HCT116 (cell line): ENCODE measurements at regions not wholly inside any gene's neighbourhood (a gene's known extent, or its start where the extent isn't known, plus 50 kb on each side); places are given as distances from the start of the nearest gene placed in this dataset.

Experiments used
- ATAC-seq: fragments of 200-7000 bp; cut with Tn5 transposase; 2 replicates; pipeline ENCODE4 v1.9.1; 2020; ENCODE audit warnings: mild to moderate bottlenecking, moderate library complexity
- BruUV-seq: library from RNA; stranded (reverse); fragments of 400-500 nt; replicated peaks from 2 replicates; lab custom pipeline; 2021; lab: Mats Ljungman, UMichigan
- CTCF ChIA-PET: fragments of 300-600 bp; sonication (Branson Sonifier 250); formaldehyde crosslinking; loops from one replicate; lab custom pipeline; 2021; ENCODE audit warnings: antibody characterized with exemption; lab: Charles Lee
- POLR2A ChIA-PET: fragments of 300-600, 350-600 bp; sonication (Branson Sonifier 250); formaldehyde crosslinking; loops from one replicate; lab custom pipeline; 2021; ENCODE audit warnings: antibody characterized with exemption; lab: Charles Lee
- RAD21 ChIA-PET, 2 experiments: fragments of 300-600 bp; sonication (Branson Sonifier 250); formaldehyde crosslinking; loops; one replicate each; lab custom pipeline; 2023; ENCODE audit warnings: low total read pairs in 2 of 2; ENCODE audit not compliant: uncharacterized antibody in 2 of 2, unreplicated experiment in 2 of 2, low non-redundant PET in 1 of 2; lab: Charles Lee
- DNase-seq: peaks from one replicate; pipeline ENCODE4 v3.0.0-alpha.2; 2010; ENCODE audit warnings: low read depth, low spot score
- H2AFZ ChIP-seq: fragments of 200-600 bp; shearing (Covaris generic), sonication (generic); 2 replicates; pipeline ENCODE4 v1.6.1; 2017; ENCODE audit warnings: low read depth, mixed run types, mixed read lengths, antibody characterized with exemption, low read length; ENCODE audit not compliant: poor library complexity, severe bottlenecking
- H3K27ac ChIP-seq: 2 replicates; pipeline ENCODE4 v1.5.1; 2012; ENCODE audit warnings: low read depth, low read length
- H3K27me3 ChIP-seq: fragments of 200-600 bp; sonication (generic); 2 replicates; pipeline ENCODE4 v1.6.1; 2016; ENCODE audit warnings: mixed run types, low read length, mixed read lengths; ENCODE audit not compliant: insufficient read depth
- H3K36me3 ChIP-seq, 2 experiments: fragments of 200-500 bp in 1 of 2; fragments of 200-600 bp in 1 of 2; sonication (Bioruptor generic) in 1 of 2; sonication (generic) in 1 of 2; 2 replicates each; pipeline versions ENCODE4 v1.5.1 to v1.6.1; 2014 to 2016; ENCODE audit warnings: low read length in 2 of 2, inconsistent platforms in 1 of 2, mixed read lengths in 1 of 2, mixed run types in 1 of 2; ENCODE audit not compliant: insufficient read depth in 2 of 2, control insufficient read depth in 1 of 2
- H3K4me1 ChIP-seq, 2 experiments: fragments of 200-600 bp in 1 of 2; sonication (generic) in 1 of 2; 2 replicates each; pipeline versions ENCODE4 v1.5.1 to v1.6.1; 2012 to 2017; ENCODE audit warnings: low read length in 2 of 2, inconsistent platforms in 1 of 2, mild to moderate bottlenecking in 1 of 2, mixed read lengths in 1 of 2, mixed run types in 1 of 2, moderate library complexity in 1 of 2; ENCODE audit not compliant: insufficient read depth in 2 of 2, control insufficient read depth in 1 of 2
- H3K4me2 ChIP-seq: fragments of 200-600 bp; sonication (generic); 2 replicates; pipeline ENCODE4 v1.6.1; 2017; ENCODE audit warnings: mixed run types, low read length, mixed read lengths
- H3K4me3 ChIP-seq, 2 experiments: fragments of 200-600 bp in 1 of 2; sonication (generic) in 1 of 2; replicated peaks in 1 of 2; 2 replicates each; pipeline ENCODE4 v1.5.1; 2011 to 2016; ENCODE audit warnings: low read length in 2 of 2, control low read depth in 1 of 2, low read depth in 1 of 2, mild to moderate bottlenecking in 1 of 2, mixed read lengths in 1 of 2, mixed run types in 1 of 2
- H3K79me2 ChIP-seq: fragments of 200-600 bp; sonication (generic); 2 replicates; pipeline ENCODE4 v1.6.1; 2017; ENCODE audit warnings: mild to moderate bottlenecking, mixed run types, low read length, moderate library complexity, mixed read lengths; ENCODE audit not compliant: insufficient read depth
- H3K9ac ChIP-seq: fragments of 200-600 bp; sonication (generic); 2 replicates; pipeline ENCODE4 v1.6.1; 2016; ENCODE audit warnings: low read length, mixed read lengths
- H3K9me2 ChIP-seq: fragments of 200-600 bp; sonication (generic), shearing (Covaris generic); 2 replicates; pipeline ENCODE4 v1.6.1; 2017; ENCODE audit warnings: mixed run types, mild to moderate bottlenecking, moderate library complexity; ENCODE audit not compliant: insufficient read depth
- H3K9me3 ChIP-seq, 2 experiments: fragments of 200-500 bp in 1 of 2; fragments of 200-600 bp in 1 of 2; sonication (Bioruptor generic) in 1 of 2; sonication (generic) in 1 of 2; 2 replicates each; pipeline ENCODE4 v1.6.1; 2014 to 2017; ENCODE audit warnings: low read length in 2 of 2, mixed read lengths in 2 of 2, inconsistent platforms in 1 of 2, low read depth in 1 of 2, mild to moderate bottlenecking in 1 of 2, mixed run types in 1 of 2, moderate library complexity in 1 of 2; ENCODE audit not compliant: control insufficient read depth in 1 of 2, insufficient read depth in 1 of 2
- H4K20me1 ChIP-seq: fragments of 200-600 bp; sonication (generic), shearing (Covaris generic); 2 replicates; pipeline ENCODE4 v1.6.1; 2017; ENCODE audit warnings: mixed run types, mild to moderate bottlenecking, moderate library complexity; ENCODE audit not compliant: insufficient read depth
- CBX3 ChIP-seq: IDR thresholded peaks from 2 replicates; pipeline ENCODE4 v1.6.1; 2012; ENCODE audit warnings: low read depth
- EZH2 ChIP-seq: fragments of 200-600 bp; sonication (generic); IDR thresholded peaks from 2 replicates; pipeline ENCODE4 v1.6.1; 2017; ENCODE audit warnings: antibody characterized with exemption, mixed run types
- EZH2phosphoT487 ChIP-seq: fragments of 200-600 bp; IDR thresholded peaks from 2 replicates; pipeline ENCODE4 v1.6.1; 2018; ENCODE audit warnings: antibody characterized with exemption, borderline replicate concordance
- FOSL1 ChIP-seq: IDR thresholded peaks from 2 replicates; pipeline ENCODE4 v1.6.1; 2012; ENCODE audit warnings: low read depth
- POLR2A ChIP-seq: IDR thresholded peaks from 2 replicates; pipeline ENCODE4 v1.7.0; 2011; ENCODE audit warnings: borderline replicate concordance; ENCODE audit not compliant: insufficient read depth, insufficient read length; ENCODE audit errors: extremely low read depth
- POLR2AphosphoS5 ChIP-seq: IDR thresholded peaks from 2 replicates; pipeline ENCODE4 v1.6.1; 2011; ENCODE audit warnings: mild to moderate bottlenecking, low read depth, low read length, moderate library complexity
- SIN3A ChIP-seq: IDR thresholded peaks from 2 replicates; pipeline ENCODE4 v1.6.1; 2012; ENCODE audit warnings: low read depth
- SP1 ChIP-seq: IDR thresholded peaks from 2 replicates; pipeline ENCODE4 v1.6.1; 2012; ENCODE audit warnings: low read depth
- SRF ChIP-seq: IDR thresholded peaks from 2 replicates; pipeline ENCODE4 v1.6.1; 2012; ENCODE audit warnings: low read depth
- TCF7L2 ChIP-seq: IDR thresholded peaks from 2 replicates; pipeline ENCODE4 v1.7.0; 2011; ENCODE audit warnings: borderline replicate concordance, inconsistent platforms; ENCODE audit not compliant: insufficient read depth, insufficient read length; ENCODE audit errors: extremely low read depth
- YY1 ChIP-seq: IDR thresholded peaks from 2 replicates; pipeline ENCODE4 v1.6.1; 2011; ENCODE audit warnings: low read length, low read depth, moderate library complexity, mild to moderate bottlenecking; ENCODE audit not compliant: insufficient replicate concordance; ENCODE audit errors: extremely low read depth
- ZFX ChIP-seq: fragments of 450-650 bp; IDR thresholded peaks from 2 replicates; pipeline ENCODE4 v1.6.1; 2017
- intact Hi-C: fragments of 100-400 bp; cut with micrococcal nuclease; formaldehyde crosslinking; loops from 2 replicates; pipeline ENCODE4 v1.10.0; 2022
- TF ChIP-seq, protein P1 (sequence below), 3 experiments: fragments of 200-600 bp in 1 of 3; sonication (generic) in 1 of 3; IDR thresholded peaks in 2 of 3; conservative IDR thresholded peaks in 1 of 3; 2 replicates each; pipeline ENCODE4 v1.5.1; 2012 to 2017; ENCODE audit warnings: low read depth in 2 of 3, low read length in 2 of 3, antibody characterized with exemption in 1 of 3, borderline replicate concordance in 1 of 3, control low read depth in 1 of 3, mild to moderate bottlenecking in 1 of 3, mixed read lengths in 1 of 3, mixed run types in 1 of 3, moderate library complexity in 1 of 3; ENCODE audit not compliant: insufficient read depth in 1 of 3
- TF ChIP-seq, protein P2 (sequence below): IDR thresholded peaks from 2 replicates; pipeline ENCODE4 v1.6.1; 2012
- TF ChIP-seq, protein P3 (sequence below): IDR thresholded peaks from 2 replicates; pipeline ENCODE4 v1.6.1; 2011; ENCODE audit warnings: mild to moderate bottlenecking, low read length, moderate library complexity; ENCODE audit not compliant: insufficient replicate concordance; ENCODE audit errors: extremely low read depth
- TF ChIP-seq, protein P4 (sequence below): IDR thresholded peaks from 2 replicates; pipeline ENCODE4 v1.6.1; 2012
- TF ChIP-seq, protein P5 (sequence below): IDR thresholded peaks from 2 replicates; pipeline ENCODE4 v1.6.1; 2012; ENCODE audit warnings: low read depth

DNA sequence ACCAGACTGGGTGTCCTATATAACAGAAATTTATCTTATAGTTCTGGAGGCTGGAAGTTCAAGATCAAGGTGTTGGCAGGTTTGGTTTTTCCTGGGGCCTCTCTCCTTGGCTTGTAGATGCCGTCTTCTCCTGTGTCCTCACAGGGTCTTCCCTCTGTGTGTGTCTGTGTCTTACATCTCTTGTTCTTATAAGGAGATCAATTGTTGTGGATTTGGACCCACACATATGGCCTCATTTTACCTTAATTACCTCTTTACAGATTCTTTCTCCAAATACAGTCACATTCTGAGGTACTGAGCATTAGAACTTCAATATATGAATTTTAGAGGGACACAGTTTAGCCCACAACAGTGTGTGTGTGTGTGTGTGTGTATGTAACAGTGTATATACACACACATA is 74.5 kb downstream of the EDN1 start:
- no peak overlapping the region for H2AFZ ChIP-seq
- H4K20me1 ChIP-seq = no peaks in the 10 kb centered on the region
- H3K9me2 ChIP-seq = no peaks in the 10 kb centered on the region
- H3K9me3 ChIP-seq = no peaks in the 10 kb centered on the region
- no peak for ATAC-seq
- intact Hi-C loops = no loop called here
- no peak overlapping the region for H3K9ac ChIP-seq
- ChIA-PET CTCF (no interaction called here), POLR2A (no interaction called here)
- peaks cover 0 to 3% of the 10 kb centered on the region in 2 experiments; a peak in 1 of 4 replicates for H3K4me1 ChIP-seq
- no TSS peak for BruUV-seq
- no peaks in the 10 kb centered on the region for H3K27me3 ChIP-seq
- no peak for TF ChIP-seq FOSL1
- TF ChIP-seq, protein P1, sequence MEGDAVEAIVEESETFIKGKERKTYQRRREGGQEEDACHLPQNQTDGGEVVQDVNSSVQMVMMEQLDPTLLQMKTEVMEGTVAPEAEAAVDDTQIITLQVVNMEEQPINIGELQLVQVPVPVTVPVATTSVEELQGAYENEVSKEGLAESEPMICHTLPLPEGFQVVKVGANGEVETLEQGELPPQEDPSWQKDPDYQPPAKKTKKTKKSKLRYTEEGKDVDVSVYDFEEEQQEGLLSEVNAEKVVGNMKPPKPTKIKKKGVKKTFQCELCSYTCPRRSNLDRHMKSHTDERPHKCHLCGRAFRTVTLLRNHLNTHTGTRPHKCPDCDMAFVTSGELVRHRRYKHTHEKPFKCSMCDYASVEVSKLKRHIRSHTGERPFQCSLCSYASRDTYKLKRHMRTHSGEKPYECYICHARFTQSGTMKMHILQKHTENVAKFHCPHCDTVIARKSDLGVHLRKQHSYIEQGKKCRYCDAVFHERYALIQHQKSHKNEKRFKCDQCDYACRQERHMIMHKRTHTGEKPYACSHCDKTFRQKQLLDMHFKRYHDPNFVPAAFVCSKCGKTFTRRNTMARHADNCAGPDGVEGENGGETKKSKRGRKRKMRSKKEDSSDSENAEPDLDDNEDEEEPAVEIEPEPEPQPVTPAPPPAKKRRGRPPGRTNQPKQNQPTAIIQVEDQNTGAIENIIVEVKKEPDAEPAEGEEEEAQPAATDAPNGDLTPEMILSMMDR (IDR thresholded peaks at IDR 0.05 in 2 of 3, conservative IDR thresholded peaks at IDR 0.05 in 1 of 3; ENCODE audit: borderline replicate concordance in 1 of 3, insufficient read depth in 1 of 3, low read depth in 2 of 3, low read length in 2 of 3) = no peak
- no peak for TF ChIP-seq POLR2AphosphoS5
- TF ChIP-seq, protein P2, sequence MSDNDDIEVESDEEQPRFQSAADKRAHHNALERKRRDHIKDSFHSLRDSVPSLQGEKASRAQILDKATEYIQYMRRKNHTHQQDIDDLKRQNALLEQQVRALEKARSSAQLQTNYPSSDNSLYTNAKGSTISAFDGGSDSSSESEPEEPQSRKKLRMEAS = no peak
- TF ChIP-seq EZH2phosphoT487 = no peak
- TF ChIP-seq, protein P3, sequence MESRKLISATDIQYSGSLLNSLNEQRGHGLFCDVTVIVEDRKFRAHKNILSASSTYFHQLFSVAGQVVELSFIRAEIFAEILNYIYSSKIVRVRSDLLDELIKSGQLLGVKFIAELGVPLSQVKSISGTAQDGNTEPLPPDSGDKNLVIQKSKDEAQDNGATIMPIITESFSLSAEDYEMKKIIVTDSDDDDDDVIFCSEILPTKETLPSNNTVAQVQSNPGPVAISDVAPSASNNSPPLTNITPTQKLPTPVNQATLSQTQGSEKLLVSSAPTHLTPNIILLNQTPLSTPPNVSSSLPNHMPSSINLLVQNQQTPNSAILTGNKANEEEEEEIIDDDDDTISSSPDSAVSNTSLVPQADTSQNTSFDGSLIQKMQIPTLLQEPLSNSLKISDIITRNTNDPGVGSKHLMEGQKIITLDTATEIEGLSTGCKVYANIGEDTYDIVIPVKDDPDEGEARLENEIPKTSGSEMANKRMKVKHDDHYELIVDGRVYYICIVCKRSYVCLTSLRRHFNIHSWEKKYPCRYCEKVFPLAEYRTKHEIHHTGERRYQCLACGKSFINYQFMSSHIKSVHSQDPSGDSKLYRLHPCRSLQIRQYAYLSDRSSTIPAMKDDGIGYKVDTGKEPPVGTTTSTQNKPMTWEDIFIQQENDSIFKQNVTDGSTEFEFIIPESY = no peak
- no peak for TF ChIP-seq SP1
- TF ChIP-seq, protein P4, sequence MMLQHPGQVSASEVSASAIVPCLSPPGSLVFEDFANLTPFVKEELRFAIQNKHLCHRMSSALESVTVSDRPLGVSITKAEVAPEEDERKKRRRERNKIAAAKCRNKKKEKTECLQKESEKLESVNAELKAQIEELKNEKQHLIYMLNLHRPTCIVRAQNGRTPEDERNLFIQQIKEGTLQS = no peak
- no peak for TF ChIP-seq CBX3
- TF ChIP-seq YY1 = no peak
- TF ChIP-seq, protein P5, sequence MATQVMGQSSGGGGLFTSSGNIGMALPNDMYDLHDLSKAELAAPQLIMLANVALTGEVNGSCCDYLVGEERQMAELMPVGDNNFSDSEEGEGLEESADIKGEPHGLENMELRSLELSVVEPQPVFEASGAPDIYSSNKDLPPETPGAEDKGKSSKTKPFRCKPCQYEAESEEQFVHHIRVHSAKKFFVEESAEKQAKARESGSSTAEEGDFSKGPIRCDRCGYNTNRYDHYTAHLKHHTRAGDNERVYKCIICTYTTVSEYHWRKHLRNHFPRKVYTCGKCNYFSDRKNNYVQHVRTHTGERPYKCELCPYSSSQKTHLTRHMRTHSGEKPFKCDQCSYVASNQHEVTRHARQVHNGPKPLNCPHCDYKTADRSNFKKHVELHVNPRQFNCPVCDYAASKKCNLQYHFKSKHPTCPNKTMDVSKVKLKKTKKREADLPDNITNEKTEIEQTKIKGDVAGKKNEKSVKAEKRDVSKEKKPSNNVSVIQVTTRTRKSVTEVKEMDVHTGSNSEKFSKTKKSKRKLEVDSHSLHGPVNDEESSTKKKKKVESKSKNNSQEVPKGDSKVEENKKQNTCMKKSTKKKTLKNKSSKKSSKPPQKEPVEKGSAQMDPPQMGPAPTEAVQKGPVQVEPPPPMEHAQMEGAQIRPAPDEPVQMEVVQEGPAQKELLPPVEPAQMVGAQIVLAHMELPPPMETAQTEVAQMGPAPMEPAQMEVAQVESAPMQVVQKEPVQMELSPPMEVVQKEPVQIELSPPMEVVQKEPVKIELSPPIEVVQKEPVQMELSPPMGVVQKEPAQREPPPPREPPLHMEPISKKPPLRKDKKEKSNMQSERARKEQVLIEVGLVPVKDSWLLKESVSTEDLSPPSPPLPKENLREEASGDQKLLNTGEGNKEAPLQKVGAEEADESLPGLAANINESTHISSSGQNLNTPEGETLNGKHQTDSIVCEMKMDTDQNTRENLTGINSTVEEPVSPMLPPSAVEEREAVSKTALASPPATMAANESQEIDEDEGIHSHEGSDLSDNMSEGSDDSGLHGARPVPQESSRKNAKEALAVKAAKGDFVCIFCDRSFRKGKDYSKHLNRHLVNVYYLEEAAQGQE = no peak
- TF ChIP-seq EZH2 = no peak
- TF ChIP-seq TCF7L2 = no peak
- TF ChIP-seq SRF = no peak
- no peak for TF ChIP-seq ZFX
- TF ChIP-seq POLR2A = no peak
- no peak for TF ChIP-seq SIN3A
- TF ChIP-seq, all 23 proteins: peak for 0
- H3K36me3 ChIP-seq = no peaks in the 10 kb centered on the region
- no peak overlapping the region for H3K27ac ChIP-seq
- no peak for DNase-seq
- no peak overlapping the region for H3K4me3 ChIP-seq
- no peaks in the 10 kb centered on the region for H3K79me2 ChIP-seq
- RAD21 ChIA-PET = no interaction called here
- no peak overlapping the region for H3K4me2 ChIP-seq
